OCI-LY3 (cell line): ENCODE measurements at regions not wholly inside any gene's neighbourhood (a gene's known extent, or its start where the extent isn't known, plus 50 kb on each side); places are given as distances from the start of the nearest gene placed in this dataset.
A peak's percentile ranks its signal among the peaks of the same experiment; 100 is the strongest.

Source experiments
- H2AFZ ChIP-seq: fragments of 200-600, 300-600 bp; shearing (Covaris generic); 2 replicates; pipeline ENCODE4 v1.6.0; 2014; ENCODE audit warnings: antibody characterized with exemption, low read depth, low read length
- H3K27ac ChIP-seq: fragments of 200-600, 300-600 bp; sonication (generic); 2 replicates; pipeline ENCODE4 v1.5.1; 2014; ENCODE audit warnings: mild to moderate bottlenecking, low read length, moderate library complexity, mixed read lengths
- H3K27me3 ChIP-seq: fragments of 200-600, 300-600 bp; sonication (generic); 2 replicates; pipeline ENCODE4 v1.6.1; 2014; ENCODE audit warnings: low read depth, low read length, mixed read lengths
- H3K36me3 ChIP-seq: fragments of 200-600, 300-600 bp; sonication (generic); replicated peaks from 2 replicates; pipeline ENCODE3; 2014; ENCODE audit warnings: low read depth, low read length, mixed read lengths
- H3K4me1 ChIP-seq: fragments of 300-600, 200-600 bp; sonication (generic); 2 replicates; pipeline ENCODE4 v1.6.1; 2014; ENCODE audit warnings: low read length, mixed read lengths
- H3K4me2 ChIP-seq: fragments of 200-600, 300-600 bp; sonication (generic); 2 replicates; pipeline ENCODE4 v1.6.1; 2014; ENCODE audit warnings: low read length, mixed read lengths
- H3K4me3 ChIP-seq: fragments of 300-600, 200-600 bp; sonication (generic); 2 replicates; pipeline ENCODE4 v1.5.1; 2014; ENCODE audit warnings: antibody characterized with exemption, mild to moderate bottlenecking, low read length, moderate library complexity
- H3K79me2 ChIP-seq: fragments of 300-600, 200-600 bp; shearing (Covaris generic); 2 replicates; pipeline ENCODE4 v1.6.1; 2014; ENCODE audit warnings: mild to moderate bottlenecking, low read length, mixed read lengths
- H3K9ac ChIP-seq: fragments of 300-600, 200-600 bp; shearing (Covaris generic); 2 replicates; pipeline ENCODE4 v1.6.0; 2014; ENCODE audit warnings: mild to moderate bottlenecking, low read length, moderate library complexity
- H3K9me3 ChIP-seq: fragments of 200-600, 300-600 bp; shearing (Covaris generic); 2 replicates; pipeline ENCODE4 v1.6.1; 2014; ENCODE audit warnings: low read length, mixed read lengths; ENCODE audit not compliant: insufficient read depth
- H4K20me1 ChIP-seq: fragments of 200-600, 300-600 bp; sonication (generic); 2 replicates; pipeline ENCODE4 v1.6.1; 2016; ENCODE audit warnings: low read length, mixed read lengths; ENCODE audit not compliant: insufficient read depth
- CTCF ChIP-seq: fragments of 200-600, 300-600 bp; sonication (generic); IDR thresholded peaks from 2 replicates; pipeline ENCODE4 v1.5.1; 2014; ENCODE audit warnings: antibody characterized with exemption, low read length, low read depth
- EZH2phosphoT487 ChIP-seq: fragments of 200-600 bp; shearing (Covaris generic); IDR thresholded peaks from 2 replicates; pipeline ENCODE4 v1.6.1; 2018; ENCODE audit warnings: antibody characterized with exemption, mixed run types, low read depth

GRCh38 chr1:195591917-195592672, 1016.1 kb downstream of the KCNT2 start:
- H2AFZ ChIP-seq, result no peak overlapping the region

DNA sequence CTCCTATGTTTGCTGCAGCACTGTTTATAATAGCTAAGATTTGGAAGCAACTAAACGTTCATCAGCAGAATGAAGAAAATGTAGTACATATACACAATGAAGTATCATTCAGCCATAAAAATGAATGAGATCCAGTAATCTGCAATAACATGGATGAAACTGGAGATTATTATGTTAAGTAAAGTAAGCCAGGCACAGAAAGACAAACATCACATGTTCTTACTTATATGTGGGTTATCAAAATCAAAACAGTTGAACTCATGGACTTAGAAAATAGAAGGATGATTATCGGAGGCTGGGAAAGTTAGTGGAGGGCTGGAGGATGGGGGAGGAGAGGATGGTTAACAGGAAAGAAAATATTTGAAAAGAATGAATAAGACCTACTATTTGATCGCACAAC, 1017.6 kb downstream of the KCNT2 start:
- Histone ChIP-seq H3K4me2 (no peak overlapping the region), H2AFZ (no peak overlapping the region), H3K9ac (no peak overlapping the region), H3K79me2 (no peaks in the 10 kb centered on the region), H3K9me3 (no peaks in the 10 kb centered on the region), H3K27ac (no peak overlapping the region), H3K27me3 (no peaks in the 10 kb centered on the region), H3K4me1 (no peaks in the 10 kb centered on the region), H3K4me3 (no peak overlapping the region), H4K20me1 (no peaks in the 10 kb centered on the region), H3K36me3 (no peaks in the 10 kb centered on the region)
- TF ChIP-seq EZH2phosphoT487 (no peak), CTCF (no peak)

More at GRCh38 chr1:195591917-195592672, 1016.1 kb downstream of the KCNT2 start:
- TF ChIP-seq CTCF, result no peak
- no peak for TF ChIP-seq EZH2phosphoT487
- H3K27ac ChIP-seq, result no peak overlapping the region
- no peak overlapping the region for H3K4me3 ChIP-seq
- H3K27me3 ChIP-seq, result no peaks in the 10 kb centered on the region
- no peak overlapping the region for H3K4me2 ChIP-seq
- no peaks in the 10 kb centered on the region for H3K36me3 ChIP-seq
- no peak overlapping the region for H3K9ac ChIP-seq
- no peaks in the 10 kb centered on the region for H3K9me3 ChIP-seq
- no peaks in the 10 kb centered on the region for H4K20me1 ChIP-seq
- no peaks in the 10 kb centered on the region for H3K79me2 ChIP-seq
- H3K4me1 ChIP-seq, result no peaks in the 10 kb centered on the region

DNA sequence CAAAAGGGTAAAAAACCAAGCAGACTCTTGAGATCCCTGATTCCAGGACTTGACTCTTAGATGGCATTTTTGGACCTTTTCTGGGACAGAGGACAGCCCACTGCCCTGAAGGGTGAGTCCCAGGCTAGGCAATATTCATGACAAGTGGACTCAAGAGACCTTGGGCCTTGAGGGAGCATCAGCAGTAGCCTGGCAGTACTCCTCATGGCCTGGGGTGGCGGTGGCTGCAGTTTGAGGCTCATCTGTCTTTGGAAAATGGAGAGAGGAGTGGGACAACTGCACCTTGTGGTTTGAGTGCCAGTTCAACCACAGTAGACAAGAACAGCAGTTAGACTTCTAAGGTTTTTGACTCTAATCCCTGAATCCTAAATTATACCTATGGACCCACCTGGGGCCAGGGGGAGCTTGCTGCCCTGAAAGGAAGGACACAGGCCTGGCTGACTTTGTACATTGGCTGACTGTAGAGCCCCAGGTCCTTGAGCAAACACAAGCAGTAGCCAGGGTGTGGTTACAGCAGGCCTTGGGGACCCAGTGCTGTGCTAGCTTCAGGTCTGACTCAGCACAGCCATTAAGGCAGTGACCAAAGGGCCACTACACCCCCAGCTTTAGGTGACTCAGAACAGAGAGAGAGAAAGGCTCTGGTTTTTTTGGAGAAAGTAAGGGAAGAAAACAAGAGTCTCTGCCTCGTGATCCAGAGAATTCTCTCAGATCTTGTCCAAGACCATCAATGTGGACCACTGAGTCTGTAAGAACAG, 1023.2 kb downstream of the KCNT2 start:
- Histone ChIP-seq H3K27me3 (no peaks in the 10 kb centered on the region), H3K79me2 (no peaks in the 10 kb centered on the region), H4K20me1 (no peaks in the 10 kb centered on the region), H3K9me3 (no peaks in the 10 kb centered on the region), H3K4me3 (no peak overlapping the region), H3K4me1 (no peaks in the 10 kb centered on the region), H3K4me2 (no peak overlapping the region), H3K9ac (no peak overlapping the region), H3K27ac (no peak overlapping the region), H3K36me3 (no peaks in the 10 kb centered on the region), H2AFZ (no peak overlapping the region)
- no peak for TF ChIP-seq EZH2phosphoT487
- TF ChIP-seq CTCF, result no peak

- Histone ChIP-seq H3K36me3 (no peaks in the 10 kb centered on the region), H2AFZ (no peak overlapping the region), H3K79me2 (no peaks in the 10 kb centered on the region), H3K4me3 (no peak overlapping the region), H3K9ac (no peak overlapping the region), H4K20me1 (no peaks in the 10 kb centered on the region), H3K4me2 (no peak overlapping the region), H3K9me3 (no peaks in the 10 kb centered on the region), H3K4me1 (no peaks in the 10 kb centered on the region), H3K27ac (no peak overlapping the region), H3K27me3 (no peaks in the 10 kb centered on the region)
- TF ChIP-seq CTCF, result 0 out of 2 replicates have a peak, but pooled peaks have one; percentile 6
- TF ChIP-seq EZH2phosphoT487, result no peak
Observed at GRCh38 chr1:195580988-195581387, 1027.3 kb downstream of the KCNT2 start.
